Esophagus mucosa (tissue), 1 donor: ENCODE measurements at regions not wholly inside any gene's neighbourhood (a gene's known extent, or its start where the extent isn't known, plus 50 kb on each side); places are given as distances from the start of the nearest gene placed in this dataset.

Experiments used
- ATAC-seq: fragments of 200-7000 bp; cut with Tn5 transposase; one replicate; pipeline ENCODE4 v1.9.1; 2020
- donor health status: DM: yes; HTN: yes; CAD: no.

DNA sequence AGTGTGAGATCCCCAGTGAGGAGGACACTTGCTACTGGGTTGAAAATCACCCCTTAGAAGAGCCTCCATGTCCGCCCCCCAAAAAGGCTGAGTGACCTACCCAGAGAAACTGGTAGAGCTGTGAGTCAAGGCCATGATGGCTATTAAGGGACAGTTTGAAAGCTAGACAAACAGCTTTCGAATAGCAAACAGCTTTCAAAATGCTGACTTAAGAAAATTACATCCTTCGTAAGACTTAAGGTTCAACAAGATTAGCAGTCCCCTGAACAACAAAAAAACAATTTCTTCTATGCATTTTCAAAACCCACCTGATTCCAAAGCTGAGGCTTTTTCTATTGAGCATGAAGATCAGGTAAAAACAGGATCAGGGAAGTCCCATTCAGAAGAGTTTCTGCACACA, 269.7 kb upstream of the SOX2 start:
- ATAC-seq, result no peak

GRCh38 chr3:181432992-181433391, 278.7 kb upstream of the SOX2 start:
- no peak for ATAC-seq

- no peak for ATAC-seq
Measured at GRCh38 chr3:181431748-181432147, 280.0 kb upstream of the SOX2 start.

DNA sequence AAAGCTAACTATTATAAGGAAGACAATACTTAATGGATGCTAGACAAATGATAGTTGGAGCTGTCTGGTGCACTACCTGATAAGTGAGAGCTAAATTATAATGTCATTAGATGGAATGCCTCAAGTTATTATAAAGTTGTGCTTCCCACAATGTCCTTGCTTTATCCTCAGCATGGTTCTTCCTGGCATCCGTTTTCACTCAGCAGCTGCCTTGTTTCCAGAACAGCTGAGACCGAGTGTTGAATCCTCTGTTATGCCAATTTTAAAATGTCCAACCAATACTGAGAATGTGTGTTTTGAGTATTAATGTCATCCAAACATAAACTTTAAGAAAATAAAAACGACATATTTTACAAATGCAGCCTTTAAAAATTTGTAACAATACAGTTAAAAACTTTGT, 286.7 kb upstream of the SOX2 start:
- no peak for ATAC-seq

- ATAC-seq, result no peak
Measured at GRCh38 chr3:181418233-181418632, 293.5 kb upstream of the SOX2 start.

DNA sequence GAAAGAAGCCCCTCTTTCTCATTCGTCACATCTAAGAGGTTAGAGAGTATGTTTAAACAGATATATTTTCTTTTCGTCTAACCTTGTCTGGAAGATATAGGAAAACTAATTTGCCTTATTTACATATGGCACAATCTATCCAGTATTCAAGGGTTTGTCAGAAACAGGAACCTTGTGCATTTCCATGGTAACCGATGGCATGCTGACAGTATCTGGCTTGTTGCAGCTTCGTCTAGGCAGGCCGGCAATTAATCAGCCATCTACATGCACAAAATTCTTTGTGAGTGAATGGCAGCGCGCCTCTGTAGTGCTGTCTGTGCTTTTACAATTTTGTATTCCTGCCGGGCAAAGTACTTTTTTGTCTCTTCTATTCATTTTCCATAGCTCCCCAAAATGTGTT, 294.0 kb upstream of the SOX2 start:
- ATAC-seq, result peak; percentile 20

- ATAC-seq, result no peak
Measured at GRCh38 chr3:181410870-181411269, 300.9 kb upstream of the SOX2 start.

GRCh38 chr3:181403876-181404660, 307.7 kb upstream of the SOX2 start:
- ATAC-seq, result peak; percentile 87

GRCh38 chr3:181402347-181402746, 309.4 kb upstream of the SOX2 start:
- no peak for ATAC-seq

DNA sequence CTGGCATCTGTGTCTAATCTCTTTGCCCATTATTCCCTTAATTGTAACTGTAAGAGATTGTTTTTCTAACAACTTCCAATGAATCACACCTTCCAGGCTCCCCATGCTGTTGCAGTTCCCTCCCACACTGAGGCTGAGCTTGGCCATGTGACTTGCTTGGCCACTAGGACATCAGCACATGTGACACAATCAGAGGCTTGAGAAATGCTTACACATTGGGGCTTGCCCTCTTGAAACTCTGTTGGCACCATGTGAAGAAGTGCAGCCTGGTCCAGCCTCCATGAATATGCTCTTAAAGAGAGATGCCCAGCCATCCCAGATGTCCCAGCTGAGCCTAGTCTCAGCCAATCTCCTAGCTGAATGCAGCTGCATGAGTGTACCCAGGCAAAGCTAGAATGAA, 326.8 kb upstream of the SOX2 start:
- peak; percentile 37 for ATAC-seq

DNA sequence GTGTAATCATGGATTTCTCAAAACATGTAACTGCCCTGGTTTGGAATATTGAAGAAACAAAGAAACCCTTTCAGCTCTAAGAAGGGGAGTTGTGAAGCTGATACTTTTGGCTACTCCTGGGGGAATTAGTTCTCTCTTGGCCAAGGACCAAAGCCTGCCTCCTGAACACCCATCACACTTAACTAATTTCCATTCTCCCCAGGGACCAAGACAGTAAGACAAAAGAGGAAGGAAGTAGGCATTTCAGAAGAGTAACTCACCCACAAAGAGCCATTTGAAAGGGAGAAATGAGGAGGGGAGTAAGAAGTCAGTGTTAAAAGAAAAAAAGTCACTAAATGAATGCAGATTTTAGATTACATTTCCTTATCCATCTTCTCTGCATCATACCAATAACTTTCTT, 328.0 kb upstream of the SOX2 start:
- no peak for ATAC-seq

DNA sequence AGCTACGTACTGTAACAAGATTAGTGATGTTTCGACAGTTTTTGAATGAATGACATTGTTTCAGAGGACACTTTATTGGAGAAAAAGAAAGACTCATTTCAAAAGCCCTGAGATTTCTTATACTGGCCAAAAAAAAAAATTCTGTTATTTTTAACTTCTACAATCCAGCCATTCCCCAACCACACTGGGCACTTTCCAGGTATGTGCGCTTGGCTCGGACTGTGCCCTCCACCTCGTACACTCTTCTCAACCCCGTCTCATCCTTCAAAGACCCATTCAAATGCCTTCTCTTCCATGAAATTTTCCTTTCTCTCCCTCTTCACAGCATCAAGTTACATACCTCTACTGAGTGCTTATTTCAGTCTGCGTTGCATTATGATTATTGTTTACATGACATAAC, 328.5 kb upstream of the SOX2 start:
- no peak for ATAC-seq

DNA sequence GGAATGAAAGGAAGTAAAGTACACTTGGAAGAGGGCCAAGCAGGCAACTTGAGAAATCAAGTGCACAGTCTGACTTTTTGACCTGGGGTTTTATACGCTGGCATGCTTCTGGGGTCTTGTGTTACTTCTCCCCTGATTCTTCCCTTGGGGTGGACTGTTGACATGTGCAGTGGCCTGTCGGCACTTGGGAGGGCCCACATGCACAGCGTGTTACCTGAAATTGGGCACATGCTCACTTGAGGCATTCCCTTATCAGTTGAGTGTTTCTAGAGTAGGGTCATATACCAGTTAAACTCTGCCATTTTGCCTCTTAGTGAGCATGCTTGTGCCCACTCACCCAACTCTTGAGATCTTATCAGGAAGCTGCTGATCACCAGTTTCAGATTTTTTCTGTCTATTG, 329.1 kb upstream of the SOX2 start:
- no peak for ATAC-seq

GRCh38 chr3:181379278-181379677, 332.4 kb upstream of the SOX2 start:
- no peak for ATAC-seq

GRCh38 chr3:181369637-181370036, 342.1 kb upstream of the SOX2 start:
- ATAC-seq, result no peak

DNA sequence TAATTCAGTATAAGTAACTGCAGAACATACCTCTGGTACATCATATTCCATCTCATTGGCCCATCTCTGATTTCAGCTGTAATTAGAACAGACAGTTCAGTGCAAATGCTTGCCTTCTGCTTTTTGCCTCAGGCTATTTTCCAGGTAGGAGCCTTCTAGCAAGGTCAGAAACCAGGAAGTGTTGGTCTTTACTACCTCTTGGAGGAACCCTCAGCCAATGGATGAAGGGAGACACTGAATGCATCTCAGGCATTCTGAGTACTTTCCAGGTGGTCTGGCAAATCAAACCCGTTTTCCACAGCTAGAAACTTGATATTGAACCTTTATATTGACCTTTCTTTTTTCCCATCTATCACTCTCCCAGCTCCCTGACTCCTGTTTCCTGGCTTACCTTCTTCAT, 348.5 kb upstream of the SOX2 start:
- no peak for ATAC-seq

GRCh38 chr3:181362378-181362777, 349.3 kb upstream of the SOX2 start:
- no peak for ATAC-seq

- ATAC-seq, result no peak
Measured at GRCh38 chr3:181358562-181358961, 353.2 kb upstream of the SOX2 start.

DNA sequence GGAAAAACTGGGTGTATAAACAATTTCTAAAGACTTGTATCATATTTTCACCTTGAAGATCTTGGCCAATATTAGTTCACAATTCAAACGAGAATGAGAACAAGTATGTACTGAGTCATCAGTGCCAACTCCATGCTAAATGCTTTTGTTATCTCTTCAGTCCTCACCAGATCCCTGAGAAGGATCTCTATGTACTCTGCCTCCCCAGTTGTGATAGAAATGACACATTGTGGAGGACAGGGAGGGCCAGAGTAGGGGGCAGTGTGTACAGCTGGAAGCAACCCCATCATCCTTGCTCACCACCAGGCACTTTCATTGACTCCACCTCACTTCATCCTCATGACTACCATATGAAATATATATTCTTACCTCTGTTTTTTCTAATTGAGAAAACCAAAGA, 353.7 kb upstream of the SOX2 start:
- ATAC-seq, result no peak

DNA sequence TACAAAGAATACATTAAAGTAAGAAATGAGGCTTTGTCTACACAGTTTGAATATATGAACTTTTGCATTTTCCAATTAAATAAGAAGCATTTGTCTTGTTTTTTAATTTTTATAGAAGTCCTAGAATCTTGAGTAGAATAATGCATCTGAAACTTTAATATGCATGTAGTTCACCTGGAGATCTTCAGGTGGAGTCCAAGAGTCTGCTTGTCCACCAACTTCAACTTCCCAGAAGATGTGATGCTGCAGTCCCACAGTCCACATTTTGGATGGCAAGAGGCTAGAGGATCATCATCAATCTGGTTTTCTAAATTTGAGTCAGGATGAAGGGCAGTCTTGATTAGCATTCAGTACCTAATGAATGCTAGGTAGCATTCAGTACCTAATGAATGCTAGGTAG, 357.6 kb upstream of the SOX2 start:
- no peak for ATAC-seq

- ATAC-seq, result no peak
Measured at GRCh38 chr3:181344331-181344730, 354.8 kb upstream of the DNAJC19 start.

- ATAC-seq, result no peak
Measured at GRCh38 chr3:181336597-181336996, 347.1 kb upstream of the DNAJC19 start.

- no peak for ATAC-seq
Measured at GRCh38 chr3:181333394-181333793, 343.9 kb upstream of the DNAJC19 start.

DNA sequence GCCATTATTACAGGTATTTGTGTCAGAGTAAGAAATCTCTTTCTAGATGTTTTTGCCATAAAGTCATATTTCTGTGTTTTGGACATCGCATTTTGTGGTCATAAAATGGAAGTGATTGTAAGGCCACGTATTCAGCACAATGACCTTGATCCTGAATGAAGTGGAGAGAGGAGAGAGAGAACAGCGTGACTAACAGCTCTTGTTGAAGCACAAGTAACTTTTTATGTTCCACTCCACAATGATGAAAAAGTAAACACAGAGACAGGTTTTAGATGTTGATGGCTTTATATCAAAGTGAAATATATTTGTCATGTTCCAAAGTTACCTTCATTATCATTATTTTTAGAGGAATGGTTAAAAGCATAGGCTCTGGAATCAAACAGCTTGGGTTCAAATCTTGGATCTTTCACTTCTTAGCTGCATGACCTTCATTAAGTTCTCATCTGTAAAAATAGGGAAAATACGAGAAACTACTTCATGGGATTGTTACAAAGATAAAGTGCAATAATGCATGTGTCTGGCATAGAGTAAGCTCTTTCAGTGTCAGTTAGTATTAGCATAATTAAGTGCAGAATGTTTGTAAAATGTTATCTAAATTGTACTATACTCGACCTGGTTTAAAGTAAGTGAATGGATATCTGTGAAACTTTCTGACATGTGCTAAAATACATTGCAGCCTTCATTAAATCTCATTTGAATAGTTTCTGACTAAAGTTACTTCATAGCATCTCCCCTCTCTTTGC, 341.5 kb upstream of the DNAJC19 start:
- no peak for ATAC-seq
